GM19438 (cell line): ENCODE measurements at regions not wholly inside any gene's neighbourhood (a gene's known extent, or its start where the extent isn't known, plus 50 kb on each side); places are given as distances from the start of the nearest gene placed in this dataset.
A peak's percentile ranks its signal among the peaks of the same experiment; 100 is the strongest.

Experiments
- ATAC-seq: cut with Tn5 transposase; IDR thresholded peaks from one replicate; pipeline ENCODE4 v1.9.1; 2021; ENCODE audit warnings: low read depth; ENCODE audit not compliant: unreplicated experiment

- no peak for ATAC-seq
Measured at GRCh38 chrX:40485973-40486372, 94.8 kb upstream of the ATP6AP2 start.

GRCh38 chrX:40485102-40485826 is 95.5 kb upstream of the ATP6AP2 start:
- ATAC-seq, result no peak

GRCh38 chrX:40484408-40485091 is 96.2 kb upstream of the ATP6AP2 start:
- no peak for ATAC-seq

- no peak for ATAC-seq
Measured at GRCh38 chrX:40483502-40483901, 97.3 kb upstream of the ATP6AP2 start.

GRCh38 chrX:40479777-40480318 is 100.9 kb upstream of the ATP6AP2 start:
- no peak for ATAC-seq

GRCh38 chrX:40478474-40479065 is 102.2 kb upstream of the ATP6AP2 start:
- ATAC-seq, result no peak

- no peak for ATAC-seq
Measured at GRCh38 chrX:40476958-40477357, 103.8 kb upstream of the ATP6AP2 start.

GRCh38 chrX:40474645-40475044 is 106.1 kb upstream of the ATP6AP2 start:
- no peak for ATAC-seq

- ATAC-seq, result peak; percentile 48
Measured at GRCh38 chrX:40474205-40474626, 106.6 kb upstream of the ATP6AP2 start.

GRCh38 chrX:40473460-40474204 is 107.1 kb upstream of the ATP6AP2 start:
- no peak for ATAC-seq

- peak; percentile 48 for ATAC-seq
Measured at GRCh38 chrX:40471965-40472648, 108.7 kb upstream of the ATP6AP2 start.

- no peak for ATAC-seq
Measured at GRCh38 chrX:40470830-40471429, 109.8 kb upstream of the ATP6AP2 start.

GRCh38 chrX:40469316-40469715 is 111.5 kb upstream of the ATP6AP2 start:
- ATAC-seq, result no peak

- peak; percentile 68 for ATAC-seq
Measured at GRCh38 chrX:40468033-40468846, 112.5 kb upstream of the ATP6AP2 start.

GRCh38 chrX:40467454-40467853 is 113.3 kb upstream of the ATP6AP2 start:
- ATAC-seq, result no peak

GRCh38 chrX:40465735-40466551 is 114.8 kb upstream of the ATP6AP2 start:
- ATAC-seq, result no peak

- no peak for ATAC-seq
Measured at GRCh38 chrX:40462795-40463194, 118.0 kb upstream of the ATP6AP2 start.

- no peak for ATAC-seq
Measured at GRCh38 chrX:40460926-40461325, 119.8 kb upstream of the ATP6AP2 start.
